ENCODE measurements at regions not wholly inside any gene's neighbourhood (a gene's known extent, or its start where the extent isn't known, plus 50 kb on each side); places are given as distances from the start of the nearest gene placed in this dataset.

- no peak for TF ChIP-seq CTCF (IDR thresholded peaks at IDR 0.05)
- TF ChIP-seq EP300 (IDR thresholded peaks at IDR 0.05), result no peak
- TF ChIP-seq POLR2AphosphoS5 (IDR thresholded peaks at IDR 0.05), result no peak
Observed at GRCh38 chr13:30832845-30833332, 73.2 kb upstream of the MEDAG start.

Measured in upper lobe of left lung (tissue), 4 donors.